ENCODE measurements at regions not wholly inside any gene's neighbourhood (a gene's known extent, or its start where the extent isn't known, plus 50 kb on each side); places are given as distances from the start of the nearest gene placed in this dataset.

- TF ChIP-seq RAD21 (CRISPR knock-in tag; IDR thresholded peaks at IDR 0.05) (no peak), CTCF (CRISPR knock-in tag; IDR thresholded peaks at IDR 0.05) (no peak), CBX5 (CRISPR knock-in tag; IDR thresholded peaks at IDR 0.05; ENCODE audit: borderline replicate concordance) (no peak), HNRNPH1 (optimal IDR thresholded peaks at IDR 0.05; ENCODE audit: low read depth, low read length) (no peak)
Measured at GRCh38 chr11:16615480-16615879, 123.0 kb upstream of the C11orf58 start.
